ENCODE measurements at regions not wholly inside any gene's neighbourhood (a gene's known extent, or its start where the extent isn't known, plus 50 kb on each side); places are given as distances from the start of the nearest gene placed in this dataset.

DNA sequence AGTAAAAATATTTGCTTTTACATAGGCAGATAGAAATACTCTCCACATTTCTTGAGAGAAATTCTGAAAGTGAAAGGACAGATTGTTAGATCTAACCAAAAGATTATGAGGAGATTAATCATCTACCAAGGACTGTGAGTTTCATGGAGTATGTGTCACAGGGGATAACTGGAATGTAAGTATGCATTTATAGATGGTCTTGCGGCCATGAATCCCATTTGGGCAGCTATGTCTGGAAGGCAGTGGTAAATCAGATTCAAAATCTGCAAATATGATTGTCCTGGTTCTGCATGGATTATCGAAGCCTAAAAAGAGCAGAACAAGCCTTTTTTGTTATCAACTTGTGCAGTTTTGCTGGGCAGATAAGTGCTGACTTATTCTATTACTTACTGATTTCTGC, 293.8 kb downstream of the RFPL4B start (continued):
- TF ChIP-seq RXRA (IDR thresholded peaks at IDR 0.05; ENCODE audit: borderline replicate concordance, low read depth) (peak; percentile 25; the same call in 1 of the 2 replicates), NFIC (IDR thresholded peaks at IDR 0.05; ENCODE audit: borderline replicate concordance) (peak; percentile 37; the same call in 1 of the 2 replicates)
- TF ChIP-seq, protein P1, sequence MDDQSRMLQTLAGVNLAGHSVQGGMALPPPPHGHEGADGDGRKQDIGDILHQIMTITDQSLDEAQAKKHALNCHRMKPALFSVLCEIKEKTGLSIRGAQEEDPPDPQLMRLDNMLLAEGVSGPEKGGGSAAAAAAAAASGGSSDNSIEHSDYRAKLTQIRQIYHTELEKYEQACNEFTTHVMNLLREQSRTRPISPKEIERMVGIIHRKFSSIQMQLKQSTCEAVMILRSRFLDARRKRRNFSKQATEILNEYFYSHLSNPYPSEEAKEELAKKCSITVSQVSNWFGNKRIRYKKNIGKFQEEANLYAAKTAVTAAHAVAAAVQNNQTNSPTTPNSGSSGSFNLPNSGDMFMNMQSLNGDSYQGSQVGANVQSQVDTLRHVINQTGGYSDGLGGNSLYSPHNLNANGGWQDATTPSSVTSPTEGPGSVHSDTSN (IDR thresholded peaks at IDR 0.05), result peak; percentile 87

DNA sequence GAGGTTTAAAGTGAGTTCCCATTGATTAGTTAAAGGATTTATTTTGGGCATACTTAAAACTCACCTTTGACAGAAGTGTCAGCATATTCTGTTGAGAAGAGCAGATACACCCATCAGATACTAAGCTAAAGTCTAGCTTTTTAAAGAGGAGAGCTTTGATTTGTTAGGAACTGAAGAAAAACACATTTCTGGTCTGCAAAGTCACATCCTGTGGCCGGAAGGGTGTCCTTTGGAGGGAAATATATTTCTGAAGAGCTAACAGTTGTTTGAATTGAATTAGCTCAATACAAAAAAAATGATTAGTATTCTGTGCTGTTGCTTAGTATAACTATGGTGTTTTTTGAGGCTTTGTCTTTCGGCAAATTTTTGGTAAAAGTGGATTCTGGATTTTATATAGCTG, 302.7 kb downstream of the RFPL4B start:
- no peak overlapping the region for H3K27ac ChIP-seq (ENCODE audit: low read depth in 2 of 2, low read length in 1 of 2)
- no peak overlapping the region for H2AFZ ChIP-seq (ENCODE audit: low read depth)
- no peaks in the 10 kb centered on the region for H3K9me3 ChIP-seq
- H3K36me3 ChIP-seq (replicated peaks in 1 of 2; ENCODE audit: control insufficient read depth in 1 of 2, insufficient read depth in 2 of 2, low read length in 1 of 2), result no peaks in the 10 kb centered on the region
- no peak for DNase-seq
- TF ChIP-seq, protein P1 (IDR thresholded peaks at IDR 0.05), result no peak
- TF ChIP-seq EZH2phosphoT487 (IDR thresholded peaks at IDR 0.05; ENCODE audit: borderline replicate concordance, low read depth), result no peak
- TF ChIP-seq, protein P2, sequence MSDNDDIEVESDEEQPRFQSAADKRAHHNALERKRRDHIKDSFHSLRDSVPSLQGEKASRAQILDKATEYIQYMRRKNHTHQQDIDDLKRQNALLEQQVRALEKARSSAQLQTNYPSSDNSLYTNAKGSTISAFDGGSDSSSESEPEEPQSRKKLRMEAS (IDR thresholded peaks at IDR 0.05; ENCODE audit: low read depth), result no peak
- TF ChIP-seq, protein P3, sequence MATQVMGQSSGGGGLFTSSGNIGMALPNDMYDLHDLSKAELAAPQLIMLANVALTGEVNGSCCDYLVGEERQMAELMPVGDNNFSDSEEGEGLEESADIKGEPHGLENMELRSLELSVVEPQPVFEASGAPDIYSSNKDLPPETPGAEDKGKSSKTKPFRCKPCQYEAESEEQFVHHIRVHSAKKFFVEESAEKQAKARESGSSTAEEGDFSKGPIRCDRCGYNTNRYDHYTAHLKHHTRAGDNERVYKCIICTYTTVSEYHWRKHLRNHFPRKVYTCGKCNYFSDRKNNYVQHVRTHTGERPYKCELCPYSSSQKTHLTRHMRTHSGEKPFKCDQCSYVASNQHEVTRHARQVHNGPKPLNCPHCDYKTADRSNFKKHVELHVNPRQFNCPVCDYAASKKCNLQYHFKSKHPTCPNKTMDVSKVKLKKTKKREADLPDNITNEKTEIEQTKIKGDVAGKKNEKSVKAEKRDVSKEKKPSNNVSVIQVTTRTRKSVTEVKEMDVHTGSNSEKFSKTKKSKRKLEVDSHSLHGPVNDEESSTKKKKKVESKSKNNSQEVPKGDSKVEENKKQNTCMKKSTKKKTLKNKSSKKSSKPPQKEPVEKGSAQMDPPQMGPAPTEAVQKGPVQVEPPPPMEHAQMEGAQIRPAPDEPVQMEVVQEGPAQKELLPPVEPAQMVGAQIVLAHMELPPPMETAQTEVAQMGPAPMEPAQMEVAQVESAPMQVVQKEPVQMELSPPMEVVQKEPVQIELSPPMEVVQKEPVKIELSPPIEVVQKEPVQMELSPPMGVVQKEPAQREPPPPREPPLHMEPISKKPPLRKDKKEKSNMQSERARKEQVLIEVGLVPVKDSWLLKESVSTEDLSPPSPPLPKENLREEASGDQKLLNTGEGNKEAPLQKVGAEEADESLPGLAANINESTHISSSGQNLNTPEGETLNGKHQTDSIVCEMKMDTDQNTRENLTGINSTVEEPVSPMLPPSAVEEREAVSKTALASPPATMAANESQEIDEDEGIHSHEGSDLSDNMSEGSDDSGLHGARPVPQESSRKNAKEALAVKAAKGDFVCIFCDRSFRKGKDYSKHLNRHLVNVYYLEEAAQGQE (IDR thresholded peaks at IDR 0.05; ENCODE audit: low read depth, low read length), result no peak
- TF ChIP-seq, protein P4, sequence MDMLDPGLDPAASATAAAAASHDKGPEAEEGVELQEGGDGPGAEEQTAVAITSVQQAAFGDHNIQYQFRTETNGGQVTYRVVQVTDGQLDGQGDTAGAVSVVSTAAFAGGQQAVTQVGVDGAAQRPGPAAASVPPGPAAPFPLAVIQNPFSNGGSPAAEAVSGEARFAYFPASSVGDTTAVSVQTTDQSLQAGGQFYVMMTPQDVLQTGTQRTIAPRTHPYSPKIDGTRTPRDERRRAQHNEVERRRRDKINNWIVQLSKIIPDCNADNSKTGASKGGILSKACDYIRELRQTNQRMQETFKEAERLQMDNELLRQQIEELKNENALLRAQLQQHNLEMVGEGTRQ (IDR thresholded peaks at IDR 0.05; ENCODE audit: borderline replicate concordance, low read depth, low read length), result no peak
- H3F3A ChIP-seq (replicated peaks; ENCODE audit: insufficient read depth), result peaks cover 4% of the 10 kb centered on the region
- H3K4me3 ChIP-seq (ENCODE audit: low read depth in 2 of 2, low read length in 1 of 2), result no peak overlapping the region
- ChIA-PET POLR2A (no interaction called here), CTCF (no interaction called here)
- 92% methylated on average over 2 of the region's 2 CpGs for WGBS (ENCODE audit: low lambda C conversion rate)
- no peak overlapping the region for H3K4me2 ChIP-seq
- H3K4me1 ChIP-seq (ENCODE audit: control insufficient read depth in 1 of 2, insufficient read depth in 2 of 2, low read depth in 1 of 2, low read length in 1 of 2), result no peaks in the 10 kb centered on the region; a peak in 1 of 4 replicates
- no peaks in the 10 kb centered on the region for H3K9me2 ChIP-seq
- H3K79me2 ChIP-seq (ENCODE audit: insufficient read depth), result no peaks in the 10 kb centered on the region
- H3K9ac ChIP-seq, result no peak overlapping the region
- no peaks in the 10 kb centered on the region for H3K27me3 ChIP-seq (ENCODE audit: insufficient read depth)
- no peaks in the 10 kb centered on the region for H4K20me1 ChIP-seq (ENCODE audit: insufficient read depth)

Data from SK-N-SH (cell line).